ENCODE measurements at regions not wholly inside any gene's neighbourhood (a gene's known extent, or its start where the extent isn't known, plus 50 kb on each side); places are given as distances from the start of the nearest gene placed in this dataset.
"Not testable (repeated sequence)": the region's sequence is repeated elsewhere in the genome, so short reads cannot be mapped to it uniquely, and the experiment has no call there.

- H3K4me3 Mint-ChIP-seq; H3K9me3 Mint-ChIP-seq; H3K4me1 Mint-ChIP-seq (ENCODE audit: low read depth); H3K27me3 Mint-ChIP-seq; H3K36me3 Mint-ChIP-seq; DNase-seq; H3K27ac Mint-ChIP-seq; intact Hi-C loops (cut with micrococcal nuclease); CTCF ChIA-PET; POLR2A ChIA-PET: not testable (repeated sequence)
These were observed 65.5 kb downstream of the TMEM121 start for GRCh38 chr14:105591792-105592341.

DNA sequence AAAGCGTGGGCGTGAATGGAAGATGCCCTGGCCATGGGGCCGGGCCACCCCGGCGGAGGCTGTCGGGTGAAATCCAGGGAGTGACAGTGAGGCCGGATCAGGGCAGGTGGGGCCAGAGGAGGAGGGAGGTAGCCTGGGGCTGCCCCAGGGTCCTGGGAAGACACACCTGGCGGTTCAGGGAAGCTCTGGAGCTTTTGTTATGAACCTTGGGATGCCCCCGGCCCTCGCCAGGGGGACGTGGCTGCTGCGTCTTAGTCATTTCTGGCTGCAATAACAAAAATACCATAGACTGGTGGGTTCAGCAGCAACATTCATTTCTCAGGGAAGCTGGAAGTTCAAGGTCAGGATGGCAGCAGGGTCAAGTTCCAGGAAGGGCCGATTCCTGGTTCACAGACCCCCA is 66.3 kb downstream of the TMEM121 start:
- DNase-seq; H3K27me3 Mint-ChIP-seq; H3K27ac Mint-ChIP-seq; H3K9me3 Mint-ChIP-seq; POLR2A ChIA-PET; CTCF ChIA-PET; intact Hi-C loops (cut with micrococcal nuclease); H3K4me3 Mint-ChIP-seq; H3K4me1 Mint-ChIP-seq (ENCODE audit: low read depth); H3K36me3 Mint-ChIP-seq: not testable (repeated sequence)

DNA sequence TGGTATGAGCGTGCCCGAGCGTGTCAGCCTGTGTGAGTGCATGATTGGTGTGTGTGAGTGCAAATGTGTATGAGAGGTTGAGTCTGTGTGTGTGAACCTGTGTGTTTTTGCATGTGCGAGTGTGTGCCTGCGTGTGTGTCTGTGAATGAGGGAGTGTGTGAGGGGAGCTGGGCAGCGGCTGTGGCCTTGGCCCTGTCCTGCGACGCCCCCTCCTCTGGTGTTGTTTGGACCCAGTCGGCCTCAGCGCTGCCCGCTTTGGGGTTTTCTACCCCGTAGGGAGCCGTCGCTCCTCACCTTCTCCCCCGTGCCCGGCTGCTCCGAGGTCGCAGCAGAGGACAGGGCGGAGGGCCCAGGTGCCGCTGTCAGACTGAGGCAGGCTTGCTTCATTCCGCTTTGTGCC is 69.0 kb downstream of the TMEM121 start:
- H3K4me1 Mint-ChIP-seq (ENCODE audit: low read depth); H3K27me3 Mint-ChIP-seq; H3K4me3 Mint-ChIP-seq; CTCF ChIA-PET; H3K27ac Mint-ChIP-seq; POLR2A ChIA-PET; H3K9me3 Mint-ChIP-seq; H3K36me3 Mint-ChIP-seq; DNase-seq; intact Hi-C loops (cut with micrococcal nuclease): not testable (repeated sequence)

DNA sequence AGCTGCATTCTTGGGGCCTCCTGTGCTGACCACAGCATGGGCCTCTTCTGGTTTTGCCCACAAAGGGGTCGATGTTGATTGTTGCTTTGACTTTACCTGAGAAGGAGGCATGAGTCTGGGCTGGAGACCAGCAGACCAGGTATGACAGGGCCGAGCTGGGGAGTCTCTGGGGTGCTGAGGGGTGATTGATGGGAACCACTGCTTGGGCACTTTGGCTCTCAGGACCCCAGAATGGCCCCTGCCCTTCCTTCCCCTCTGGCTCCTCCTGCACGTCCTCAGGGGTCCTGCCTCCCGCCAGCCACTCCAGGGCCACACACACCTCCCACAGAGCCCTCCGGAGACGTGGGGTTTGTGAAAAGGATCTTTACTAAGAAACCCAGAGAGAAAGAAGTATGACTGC is 70.0 kb downstream of the TMEM121 start:
- CTCF ChIA-PET, result not testable (repeated sequence)

DNA sequence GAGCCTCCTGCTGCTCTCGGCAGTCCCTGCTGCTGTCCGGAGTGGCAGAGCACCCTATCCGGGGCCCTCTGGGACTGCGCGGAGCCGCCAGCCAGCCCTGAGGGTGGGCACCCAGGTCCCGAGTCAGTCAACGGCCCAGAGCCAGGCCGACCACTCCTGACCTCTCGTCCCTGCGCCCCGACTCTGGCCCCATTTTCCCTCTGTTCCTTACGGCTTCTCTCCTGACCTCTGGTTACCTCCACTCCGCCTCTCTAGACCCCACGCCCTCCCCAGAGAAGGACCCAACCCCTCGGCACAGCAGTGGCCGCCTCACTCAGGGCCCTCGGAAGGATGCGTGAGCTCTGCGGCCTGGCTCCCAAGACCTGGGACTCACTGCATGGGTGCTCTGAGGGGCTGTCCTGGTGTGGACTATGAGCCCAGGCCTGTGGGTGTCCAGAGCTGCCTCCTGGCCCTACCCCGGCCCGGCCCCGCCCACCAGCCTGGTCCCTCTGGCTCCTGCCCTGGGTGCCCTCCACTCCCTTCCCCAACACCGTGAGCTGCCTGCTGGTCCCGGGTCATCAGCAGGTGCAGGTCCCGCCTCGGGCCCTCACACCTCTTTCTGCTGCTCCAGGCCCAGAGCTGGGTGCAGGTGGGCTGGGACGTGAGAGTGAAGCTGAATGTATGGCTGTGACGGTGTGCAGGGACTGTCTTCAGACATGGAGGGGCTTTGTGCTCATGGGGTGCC is 71.8 kb downstream of the TMEM121 start:
- POLR2A ChIA-PET; H3K36me3 Mint-ChIP-seq; H3K27me3 Mint-ChIP-seq; H3K27ac Mint-ChIP-seq; intact Hi-C loops (cut with micrococcal nuclease); H3K9me3 Mint-ChIP-seq; H3K4me3 Mint-ChIP-seq; H3K4me1 Mint-ChIP-seq (ENCODE audit: low read depth); DNase-seq; CTCF ChIA-PET: not testable (repeated sequence)

More for the DNA sequence above, 70.0 kb downstream of the TMEM121 start:
- H3K36me3 Mint-ChIP-seq; H3K27me3 Mint-ChIP-seq; POLR2A ChIA-PET; intact Hi-C loops (cut with micrococcal nuclease); H3K9me3 Mint-ChIP-seq; H3K4me3 Mint-ChIP-seq; DNase-seq; H3K27ac Mint-ChIP-seq; H3K4me1 Mint-ChIP-seq (ENCODE audit: low read depth): not testable (repeated sequence)

DNA sequence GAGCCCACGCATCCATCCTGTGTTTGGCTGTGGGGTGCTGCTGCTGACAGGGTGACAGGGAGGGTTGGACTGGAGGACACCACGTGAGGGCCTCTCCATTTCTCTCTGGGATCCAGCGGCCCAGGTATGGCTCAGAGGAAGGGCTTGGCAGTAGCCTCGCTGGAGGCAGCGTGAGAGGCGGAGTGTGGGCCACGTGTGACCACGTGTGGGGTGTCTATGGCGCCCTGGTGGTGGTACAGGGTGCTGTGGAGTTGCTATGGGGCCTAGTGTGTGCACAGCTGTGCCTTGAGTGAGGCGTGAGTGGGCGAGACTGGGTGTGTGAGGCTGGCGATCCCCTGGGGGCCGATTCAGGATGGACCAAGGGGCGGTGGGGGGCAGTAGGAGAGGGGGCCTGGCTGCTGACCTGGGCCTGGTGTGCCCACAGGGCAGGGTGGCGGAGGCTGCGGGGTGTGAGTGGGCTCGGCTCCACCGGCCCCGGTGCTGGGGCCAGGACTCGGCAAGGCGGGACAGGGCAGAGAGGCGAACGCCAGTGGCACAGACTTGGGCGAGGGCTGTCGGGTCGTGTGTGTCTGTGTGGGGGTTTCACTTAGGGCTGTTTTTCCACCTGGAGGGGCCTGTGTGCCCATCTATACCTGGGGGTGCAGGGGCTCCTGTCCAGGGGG is 72.7 kb downstream of the TMEM121 start:
- CTCF ChIA-PET; H3K27me3 Mint-ChIP-seq; H3K4me3 Mint-ChIP-seq; H3K4me1 Mint-ChIP-seq (ENCODE audit: low read depth); POLR2A ChIA-PET; H3K36me3 Mint-ChIP-seq; intact Hi-C loops (cut with micrococcal nuclease); DNase-seq; H3K27ac Mint-ChIP-seq; H3K9me3 Mint-ChIP-seq: not testable (repeated sequence)

DNA sequence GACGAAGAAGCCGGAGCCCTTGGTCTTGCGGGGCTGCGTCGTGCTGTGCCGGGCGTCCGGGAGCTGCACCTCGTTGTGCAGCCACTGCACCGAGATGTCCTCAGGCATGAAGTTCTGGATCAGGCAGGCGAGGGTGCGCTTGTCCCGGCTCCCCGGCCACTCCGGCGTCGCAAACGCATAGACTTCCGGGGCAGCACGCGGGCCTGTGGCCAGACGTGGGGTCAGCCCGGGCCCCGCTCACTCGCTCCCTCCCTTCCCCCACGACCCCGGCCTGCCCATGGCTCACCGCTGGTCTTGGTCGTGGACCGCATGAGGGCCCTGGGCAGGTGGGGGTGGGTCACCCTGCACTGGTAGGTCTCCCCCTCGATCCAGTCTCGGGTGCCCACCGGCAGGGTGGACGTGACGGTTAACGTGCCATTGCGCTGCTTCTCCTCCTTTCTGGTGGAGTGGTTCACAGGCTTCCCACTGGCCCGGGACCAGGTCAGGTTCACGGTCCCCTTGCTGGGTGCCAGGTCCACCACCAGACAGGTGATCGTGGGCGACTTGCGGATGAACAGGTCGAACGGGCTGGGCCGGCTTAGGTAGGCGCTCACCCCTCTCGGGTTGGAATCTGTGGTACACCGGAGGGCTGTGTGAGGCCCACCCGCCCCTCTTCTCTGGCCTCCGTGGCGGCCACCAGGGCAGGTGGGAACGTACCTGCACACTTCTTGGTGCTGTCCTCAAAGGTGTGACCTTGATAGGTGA is 74.0 kb downstream of the TMEM121 start:
- intact Hi-C loops (cut with micrococcal nuclease); H3K4me1 Mint-ChIP-seq (ENCODE audit: low read depth); H3K36me3 Mint-ChIP-seq; H3K27ac Mint-ChIP-seq; POLR2A ChIA-PET; H3K4me3 Mint-ChIP-seq; CTCF ChIA-PET; H3K9me3 Mint-ChIP-seq; DNase-seq; H3K27me3 Mint-ChIP-seq: not testable (repeated sequence)

GRCh38 chr14:105600939-105601359 is 74.6 kb downstream of the TMEM121 start:
- Mint-ChIP-seq H3K27me3 (no peaks in the 10 kb centered on the region), H3K36me3 (no peaks in the 10 kb centered on the region), H3K4me1 (ENCODE audit: low read depth) (no peaks in the 10 kb centered on the region), H3K9me3 (no peaks in the 10 kb centered on the region), H3K27ac (no peak overlapping the region), H3K4me3 (no peak overlapping the region)
- intact Hi-C loops (cut with micrococcal nuclease), result no loop called here
- ChIA-PET POLR2A (no interaction called here), CTCF (no interaction called here)
- no peak for DNase-seq

GRCh38 chr14:105601360-105602242 is 75.2 kb downstream of the TMEM121 start:
- intact Hi-C loops (cut with micrococcal nuclease), result no loop called here
- Mint-ChIP-seq H3K27me3 (no peaks in the 10 kb centered on the region), H3K27ac (no peak overlapping the region), H3K4me1 (ENCODE audit: low read depth) (no peaks in the 10 kb centered on the region), H3K4me3 (no peak overlapping the region), H3K9me3 (no peaks in the 10 kb centered on the region), H3K36me3 (no peaks in the 10 kb centered on the region)
- POLR2A ChIA-PET, result no interaction called here
- DNase-seq, result no peak
- CTCF ChIA-PET, result no interaction called here

GRCh38 chr14:105602243-105602750 is 75.9 kb downstream of the TMEM121 start:
- Mint-ChIP-seq H3K4me1 (ENCODE audit: low read depth) (no peaks in the 10 kb centered on the region), H3K36me3 (no peaks in the 10 kb centered on the region), H3K27me3 (no peaks in the 10 kb centered on the region), H3K4me3 (no peak overlapping the region), H3K9me3 (no peaks in the 10 kb centered on the region), H3K27ac (no peak overlapping the region)
- intact Hi-C loops (cut with micrococcal nuclease), result no loop called here
- no peak for DNase-seq
- POLR2A ChIA-PET, result no interaction called here
- CTCF ChIA-PET, result interaction anchor here (0.6 kb wide), 1 partner anchor 492 kb away, joined by 3 read pairs; no protein-coding TSS in a partner anchor

DNA sequence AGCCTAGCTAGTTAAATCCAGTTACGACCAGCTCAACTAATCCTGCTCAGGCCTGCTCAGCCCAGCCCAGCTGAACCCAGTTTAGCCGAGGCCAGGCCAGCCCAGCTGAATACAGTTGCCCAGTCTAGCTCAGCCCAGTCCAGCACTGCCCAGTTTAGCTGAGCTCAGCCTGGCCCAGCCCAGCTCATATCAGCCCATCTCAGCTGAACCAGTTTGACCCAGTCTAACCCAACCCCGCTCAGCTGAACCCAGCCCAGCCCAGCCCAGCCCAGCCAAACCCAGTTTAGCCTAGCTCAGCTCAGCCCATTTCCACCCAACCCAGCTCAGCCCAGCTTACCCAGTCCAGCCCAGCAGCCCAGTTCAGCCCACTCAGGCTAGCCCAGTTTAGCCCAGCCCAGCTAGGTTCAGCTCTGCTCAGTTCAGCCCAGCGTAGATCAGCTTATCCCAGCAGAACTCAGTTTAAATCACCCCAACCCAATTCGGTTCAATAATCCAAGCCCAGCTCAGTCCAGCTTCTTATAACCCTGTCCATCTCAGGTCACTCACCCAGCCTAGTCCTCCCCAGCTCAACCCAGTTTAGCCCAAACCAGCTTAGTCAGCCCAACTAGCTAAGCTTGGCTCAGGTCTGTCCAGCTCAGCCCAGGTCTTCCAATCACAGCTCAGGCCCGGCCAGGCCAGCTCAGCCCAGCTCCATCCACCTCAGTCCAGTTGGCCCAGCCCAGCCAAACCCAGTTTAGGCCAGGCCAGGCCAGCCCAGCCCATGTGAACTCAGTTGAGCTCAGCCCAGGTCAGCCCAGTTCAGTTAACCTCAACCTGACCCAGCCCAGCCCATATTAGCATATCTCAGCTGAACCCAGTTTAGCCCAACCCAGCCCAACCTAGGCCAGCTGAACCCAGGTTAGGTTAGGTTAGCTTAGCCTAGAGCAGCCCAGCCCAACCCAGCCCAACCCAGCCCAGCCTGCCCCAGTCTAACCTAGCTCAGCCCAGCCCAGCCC is 76.7 kb downstream of the TMEM121 start:
- CTCF ChIA-PET, result interaction anchor here (0.6 kb wide), 1 partner anchor 491 kb away, joined by 3 read pairs; no protein-coding TSS in a partner anchor
- intact Hi-C loops (cut with micrococcal nuclease), result no loop called here
- no peak overlapping the region for H3K4me3 Mint-ChIP-seq
- no peaks in the 10 kb centered on the region for H3K27me3 Mint-ChIP-seq
- no peak for DNase-seq
- no peaks in the 10 kb centered on the region for H3K4me1 Mint-ChIP-seq (ENCODE audit: low read depth)
- H3K9me3 Mint-ChIP-seq, result no peaks in the 10 kb centered on the region
- no peaks in the 10 kb centered on the region for H3K36me3 Mint-ChIP-seq
- H3K27ac Mint-ChIP-seq, result no peak overlapping the region
- POLR2A ChIA-PET, result interaction anchor here (0.5 kb wide), 1 partner anchor 302 kb away, joined by 3 read pairs; the partner anchor contains the start of gene BRF1

Measured in activated CD4-positive, alpha-beta memory T cell treated with anti-CD3 and anti-CD28 coated beads for 36 hours (primary cell).